Retinal pigment epithelial cell (primary cell): ENCODE measurements at regions not wholly inside any gene's neighbourhood (a gene's known extent, or its start where the extent isn't known, plus 50 kb on each side); places are given as distances from the start of the nearest gene placed in this dataset.
A peak's percentile ranks its signal among the peaks of the same experiment; 100 is the strongest.
"Not testable (repeated sequence)": the region's sequence is repeated elsewhere in the genome, so short reads cannot be mapped to it uniquely, and the experiment has no call there.

Source experiments
- DNase-seq: peaks from one replicate; pipeline ENCODE4 v3.0.0-alpha.2; 2010; ENCODE audit warnings: low read depth
- H3K4me3 ChIP-seq: 2 replicates; pipeline ENCODE4 v1.5.1; 2011; ENCODE audit warnings: mild to moderate bottlenecking, low read length, control low read depth, moderate library complexity
- CTCF ChIP-seq: conservative IDR thresholded peaks from 2 replicates; pipeline ENCODE4 v1.5.1; 2011; ENCODE audit warnings: low read depth, low read length, control low read depth, inconsistent platforms

GRCh38 chr1:173269490-173270230 lies 62.5 kb upstream of the TNFSF4 start:
- TF ChIP-seq CTCF = no peak
- H3K4me3 ChIP-seq = no peak overlapping the region
- DNase-seq = peak; percentile 28

GRCh38 chr1:173270243-173270642 lies 63.1 kb upstream of the TNFSF4 start:
- H3K4me3 ChIP-seq = no peak overlapping the region
- TF ChIP-seq CTCF = no peak
- DNase-seq = no peak

GRCh38 chr1:173271021-173271420 lies 63.9 kb upstream of the TNFSF4 start:
- not testable (repeated sequence) for DNase-seq, H3K4me3 ChIP-seq

GRCh38 chr1:173275496-173275895 lies 68.4 kb upstream of the TNFSF4 start:
- H3K4me3 ChIP-seq = no peak overlapping the region
- no peak for DNase-seq
- TF ChIP-seq CTCF = no peak

- no peak for TF ChIP-seq CTCF
- no peak for DNase-seq
- H3K4me3 ChIP-seq = no peak overlapping the region
Measured at GRCh38 chr1:173276922-173277800, 70.0 kb upstream of the TNFSF4 start.

- no peak for DNase-seq
Measured at GRCh38 chr1:173280899-173281660, 73.9 kb upstream of the TNFSF4 start.

More at GRCh38 chr1:173280899-173281660, 73.9 kb upstream of the TNFSF4 start:
- TF ChIP-seq CTCF = no peak
- no peak overlapping the region for H3K4me3 ChIP-seq
